ENCODE measurements at regions not wholly inside any gene's neighbourhood (a gene's known extent, or its start where the extent isn't known, plus 50 kb on each side); places are given as distances from the start of the nearest gene placed in this dataset.

GRCh38 chr21:43316156-43316845 lies 110.6 kb downstream of the SIK1 start:
- Histone ChIP-seq H3K27me3 (no peaks in the 10 kb centered on the region), H3K9ac (ENCODE audit: low read depth in 2 of 2, low read length in 2 of 2) (no peak overlapping the region), H3K36me3 (no peaks in the 10 kb centered on the region), H3K4me3 (no peak overlapping the region), H3K9me3 (no peaks in the 10 kb centered on the region), H3K27ac (no peak overlapping the region), H3K4me1 (peaks cover 8% of the 10 kb centered on the region)
- TF ChIP-seq CTCF (IDR thresholded peaks at IDR 0.05), result no peak
- no peak for DNase-seq
- intact Hi-C loops (cut with DNase I), result no loop called here

- H3K4me3 ChIP-seq, result no peak overlapping the region
- no peak overlapping the region for H3K27ac ChIP-seq
- no peaks in the 10 kb centered on the region for H3K36me3 ChIP-seq
- H3K9ac ChIP-seq (ENCODE audit: low read depth in 2 of 2, low read length in 2 of 2), result no peak overlapping the region
- H3K9me3 ChIP-seq, result no peaks in the 10 kb centered on the region
- TF ChIP-seq CTCF (IDR thresholded peaks at IDR 0.05), result no peak
- no peaks in the 10 kb centered on the region for H3K27me3 ChIP-seq
- DNase-seq, result no peak
- intact Hi-C loops (cut with DNase I), result no loop called here
- H3K4me1 ChIP-seq, result peaks cover 8% of the 10 kb centered on the region
These were observed 111.4 kb downstream of the SIK1 start for GRCh38 chr21:43315244-43316137.

GRCh38 chr21:43313939-43314405 lies 113.0 kb downstream of the SIK1 start:
- Histone ChIP-seq H3K27ac (no peak overlapping the region), H3K4me1 (peaks cover 8% of the 10 kb centered on the region), H3K27me3 (no peaks in the 10 kb centered on the region), H3K9me3 (no peaks in the 10 kb centered on the region), H3K9ac (ENCODE audit: low read depth in 2 of 2, low read length in 2 of 2) (no peak overlapping the region), H3K4me3 (no peak overlapping the region), H3K36me3 (no peaks in the 10 kb centered on the region)
- no peak for TF ChIP-seq CTCF (IDR thresholded peaks at IDR 0.05)
- intact Hi-C loops (cut with DNase I), result no loop called here
- DNase-seq, result no peak

GRCh38 chr21:43313221-43313938 lies 113.6 kb downstream of the SIK1 start:
- no peak overlapping the region for H3K27ac ChIP-seq
- no peak overlapping the region for H3K4me3 ChIP-seq
- peaks cover 8% of the 10 kb centered on the region for H3K4me1 ChIP-seq
- no peaks in the 10 kb centered on the region for H3K27me3 ChIP-seq
- H3K9me3 ChIP-seq, result no peaks in the 10 kb centered on the region
- no peak overlapping the region for H3K9ac ChIP-seq (ENCODE audit: low read depth in 2 of 2, low read length in 2 of 2)
- TF ChIP-seq CTCF (IDR thresholded peaks at IDR 0.05), result no peak
- H3K36me3 ChIP-seq, result no peaks in the 10 kb centered on the region
- no peak for DNase-seq
- intact Hi-C loops (cut with DNase I), result no loop called here

- H3K36me3 ChIP-seq, result no peaks in the 10 kb centered on the region
These were observed 114.2 kb downstream of the SIK1 start for GRCh38 chr21:43312751-43313169.

More at GRCh38 chr21:43312751-43313169, 114.2 kb downstream of the SIK1 start:
- Histone ChIP-seq H3K4me1 (peaks cover 8% of the 10 kb centered on the region), H3K9me3 (no peaks in the 10 kb centered on the region), H3K27me3 (no peaks in the 10 kb centered on the region), H3K9ac (ENCODE audit: low read depth in 2 of 2, low read length in 2 of 2) (no peak overlapping the region), H3K27ac (peak overlapping the region; percentile 57), H3K4me3 (no peak overlapping the region)
- DNase-seq, result peak; percentile 52
- no peak for TF ChIP-seq CTCF (IDR thresholded peaks at IDR 0.05)
- intact Hi-C loops (cut with DNase I), result no loop called here
